COR-L47 (cell line): ENCODE measurements at regions not wholly inside any gene's neighbourhood (a gene's known extent, or its start where the extent isn't known, plus 50 kb on each side); places are given as distances from the start of the nearest gene placed in this dataset.

Source experiments
- DNase-seq: peaks from one replicate; lab custom pipeline; 2025; lab: John Stamatoyannopoulos, UW

DNA sequence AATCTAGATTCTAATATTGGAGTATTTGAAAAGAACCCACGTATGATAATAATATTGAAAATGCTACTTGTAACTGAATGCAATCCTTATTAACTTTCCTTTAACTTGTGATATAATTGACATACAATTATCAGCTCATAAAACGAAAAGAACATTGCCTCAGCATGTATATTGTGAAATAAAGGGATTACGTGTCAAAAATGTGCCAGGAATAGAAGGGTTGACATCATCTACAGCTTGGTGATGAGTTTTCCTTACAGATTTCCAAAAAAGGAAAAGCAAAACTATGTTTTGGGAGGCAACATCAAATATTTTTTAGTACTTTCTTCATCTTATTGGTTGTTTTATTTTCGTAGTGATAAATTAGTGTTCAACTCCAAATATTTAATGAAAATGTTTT, 266.0 kb upstream of the PTGER4 start:
- no peak for DNase-seq

- no peak for DNase-seq
Observed at GRCh38 chr5:40412771-40413170, 266.9 kb upstream of the PTGER4 start.

GRCh38 chr5:40410964-40411635, 268.6 kb upstream of the PTGER4 start:
- DNase-seq: no peak

GRCh38 chr5:40410231-40410861, 269.4 kb upstream of the PTGER4 start:
- no peak for DNase-seq

DNA sequence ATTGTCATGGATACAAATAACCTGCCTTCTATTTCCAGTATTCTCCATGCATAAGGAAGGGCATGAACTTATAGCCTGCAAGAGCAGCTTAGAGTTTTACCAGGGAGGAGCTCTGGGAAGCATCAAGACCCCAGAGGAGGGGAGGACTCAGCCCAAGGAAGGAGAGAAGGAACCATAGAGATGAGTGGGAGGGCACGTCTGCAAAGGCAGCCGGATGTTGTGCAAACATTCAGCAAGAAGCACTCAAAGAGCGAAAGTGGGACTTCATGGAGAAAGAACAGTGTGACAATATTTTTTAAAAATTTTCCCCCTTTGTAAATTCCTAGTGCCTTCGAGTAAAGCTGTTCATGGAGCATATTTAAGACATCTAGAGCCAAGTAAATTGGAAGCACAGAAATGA, 270.1 kb upstream of the PTGER4 start:
- no peak for DNase-seq

DNA sequence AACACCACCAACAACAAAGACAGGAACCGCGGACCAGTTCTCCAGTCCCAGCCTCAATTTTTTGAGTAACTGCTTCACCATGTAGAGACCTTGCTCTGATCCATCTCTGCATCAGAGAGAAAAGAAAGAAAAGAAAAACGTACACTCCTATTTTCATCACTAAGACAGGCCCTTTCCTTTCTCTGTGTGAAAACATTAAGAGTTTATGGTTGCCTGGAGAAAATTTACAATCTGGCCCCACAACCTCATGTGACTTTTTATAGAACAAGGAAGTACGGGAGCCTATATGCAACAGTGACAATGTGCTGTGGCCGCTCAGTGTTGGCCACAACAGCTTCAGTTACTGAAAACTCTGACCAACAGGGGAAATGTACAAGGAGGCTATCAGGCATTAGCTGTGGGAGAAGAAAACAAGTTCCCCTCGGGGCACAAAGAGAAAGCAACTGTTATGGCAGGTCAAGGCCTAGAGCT, 272.9 kb upstream of the PTGER4 start:
- no peak for DNase-seq

DNA sequence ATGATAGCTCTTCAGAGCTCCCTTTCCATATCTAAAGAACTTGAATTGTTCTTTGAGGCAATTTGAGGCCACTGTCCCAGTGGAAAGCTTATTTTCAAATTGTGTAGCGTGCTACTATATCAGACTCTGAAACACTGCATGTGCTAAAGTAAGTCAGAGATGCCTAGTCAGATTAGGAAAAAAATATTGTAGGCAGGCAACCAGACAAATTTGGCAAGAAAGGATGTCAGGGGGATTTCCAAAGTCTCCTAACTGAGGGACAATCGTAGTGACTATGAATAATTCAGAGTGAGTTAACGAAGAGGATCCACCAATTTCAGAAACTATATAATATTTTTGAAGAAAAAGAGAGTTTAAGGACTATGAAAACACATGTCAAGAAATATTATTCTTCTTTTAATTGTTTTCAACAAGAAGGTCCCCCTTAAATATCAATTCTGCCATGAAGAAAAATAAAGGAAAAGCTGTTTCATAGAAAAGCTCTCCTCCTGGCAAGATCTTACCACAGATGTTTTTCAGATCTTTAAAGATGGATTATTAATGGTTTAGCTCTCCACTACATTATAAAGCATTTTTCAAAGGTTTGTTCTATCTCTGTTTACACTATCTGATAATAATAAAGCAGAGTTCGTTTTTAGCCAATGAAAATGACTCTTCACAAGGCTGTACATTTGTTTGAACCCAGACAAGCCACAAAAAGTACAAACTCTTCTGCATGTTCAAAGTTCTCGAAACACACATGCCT, 273.5 kb upstream of the PTGER4 start:
- no peak for DNase-seq

- DNase-seq: no peak
Observed at GRCh38 chr5:40405230-40405629, 274.5 kb upstream of the PTGER4 start.

DNA sequence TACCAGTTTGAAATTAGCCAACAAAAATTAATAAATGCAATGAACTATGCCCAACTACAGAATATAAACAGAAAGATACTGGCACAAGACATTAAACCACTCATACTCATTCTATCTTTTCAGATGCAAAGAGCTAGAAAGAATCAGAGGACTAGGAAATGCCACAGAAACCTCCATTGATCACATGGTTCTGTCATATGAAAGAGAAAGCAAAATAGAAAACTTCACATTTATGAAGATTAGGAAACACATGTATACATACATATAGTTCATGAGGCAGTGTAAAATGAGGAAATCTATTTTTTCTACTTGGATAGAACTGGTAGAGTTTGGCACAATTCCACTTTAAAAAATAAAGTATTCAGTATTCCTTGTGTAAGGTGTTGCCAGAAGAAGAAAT, 275.1 kb upstream of the PTGER4 start:
- DNase-seq: no peak

GRCh38 chr5:40402007-40402364, 277.7 kb upstream of the PTGER4 start:
- DNase-seq: no peak

GRCh38 chr5:40401284-40402006, 278.3 kb upstream of the PTGER4 start:
- no peak for DNase-seq

DNA sequence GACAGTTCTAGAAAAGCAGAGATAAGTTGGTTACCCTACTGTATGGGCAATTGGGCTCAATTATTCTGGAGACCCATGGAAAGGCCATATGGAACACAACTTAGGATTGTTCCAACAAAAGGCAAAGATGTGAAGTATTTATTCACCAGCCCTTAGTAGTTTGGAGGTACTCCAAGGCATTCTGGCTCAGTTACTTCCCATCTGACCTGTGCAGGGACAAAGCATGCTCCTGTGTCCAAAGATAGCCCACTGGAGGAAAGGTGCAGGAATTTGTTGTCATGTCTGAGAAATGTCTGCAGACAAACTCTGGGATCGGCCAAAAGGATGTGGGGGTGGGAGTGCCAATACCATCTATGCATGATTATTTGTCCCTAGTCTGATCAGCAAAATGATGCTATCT, 279.5 kb upstream of the PTGER4 start:
- no peak for DNase-seq

DNA sequence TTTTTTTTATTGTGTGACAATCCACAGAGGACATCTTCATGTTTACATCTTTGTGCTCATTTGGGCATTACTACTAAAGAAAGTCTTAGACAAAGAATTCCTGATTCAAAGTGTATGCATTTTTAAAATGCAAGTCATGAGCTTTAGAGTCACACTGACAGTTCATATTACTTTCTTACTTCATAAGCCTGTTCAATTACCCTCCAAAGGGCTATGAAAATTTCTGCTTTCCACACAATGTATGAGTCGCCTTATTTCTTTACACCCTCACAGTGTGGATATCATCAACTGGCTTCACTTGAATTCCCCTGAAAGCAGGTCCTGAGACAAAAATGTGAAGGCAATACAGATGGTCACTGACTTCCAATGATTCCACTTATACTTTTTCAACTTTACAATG, 280.4 kb upstream of the PTGER4 start:
- no peak for DNase-seq

DNA sequence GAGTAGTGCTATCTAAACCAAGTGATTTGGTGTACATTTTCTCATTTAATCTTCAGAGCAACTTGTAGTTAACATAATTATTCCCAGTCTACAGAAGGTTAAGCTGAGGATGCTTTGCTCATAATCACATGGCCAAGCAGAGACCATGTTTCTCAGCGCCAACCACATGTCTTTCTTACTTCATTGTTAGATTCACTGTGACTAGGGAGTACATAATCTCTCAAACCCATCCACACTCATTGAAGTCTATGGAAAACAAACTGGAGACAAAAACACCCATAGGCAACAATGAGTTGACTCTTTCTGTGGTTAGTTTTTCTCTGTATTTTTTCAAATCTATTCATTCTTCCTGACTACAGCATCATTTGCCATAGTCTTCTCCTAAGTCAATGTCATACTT, 281.7 kb upstream of the PTGER4 start:
- DNase-seq: no peak

GRCh38 chr5:40397091-40397490, 282.6 kb upstream of the PTGER4 start:
- no peak for DNase-seq

GRCh38 chr5:40396317-40396716, 283.4 kb upstream of the PTGER4 start:
- DNase-seq: no peak

GRCh38 chr5:40395251-40395650, 284.5 kb upstream of the PTGER4 start:
- DNase-seq: no peak

DNA sequence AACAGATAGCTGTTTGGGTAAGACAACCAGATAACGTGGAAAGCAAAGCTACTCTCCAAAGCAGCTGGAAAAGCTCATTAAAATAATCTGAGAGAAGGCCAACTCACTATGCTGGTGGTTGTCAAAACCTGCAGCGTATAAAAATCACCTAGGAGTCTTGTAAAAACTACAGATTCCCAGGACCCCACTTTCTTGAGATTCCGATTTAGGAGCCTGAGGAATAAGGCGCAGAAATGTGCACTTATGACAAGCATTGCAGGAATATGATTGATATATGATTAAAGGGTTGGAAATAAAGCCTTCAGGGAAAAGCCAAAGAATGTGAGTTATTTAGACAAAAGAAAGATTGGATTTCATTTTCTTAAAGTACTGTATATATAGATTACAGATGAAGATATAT, 285.0 kb upstream of the PTGER4 start:
- DNase-seq: no peak

DNA sequence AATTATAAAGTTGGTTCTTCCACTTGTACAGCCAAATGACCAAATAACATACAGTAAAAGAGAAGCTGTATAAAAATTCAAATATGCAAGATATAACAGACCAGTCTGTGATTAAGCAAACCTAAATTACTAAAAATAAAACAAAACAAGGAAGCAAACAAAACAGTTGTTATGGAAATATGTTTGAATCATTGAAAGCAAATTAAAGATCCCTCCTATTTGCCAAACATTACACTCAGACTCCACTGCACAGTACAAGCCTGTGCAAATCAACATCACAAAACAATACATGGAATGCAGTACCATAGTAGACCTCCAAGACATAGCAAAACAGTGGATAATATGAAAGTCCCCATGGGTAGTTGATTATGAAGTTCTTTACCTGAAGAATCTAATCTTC, 288.1 kb upstream of the PTGER4 start:
- DNase-seq: no peak

- DNase-seq: no peak
Observed at GRCh38 chr5:40390281-40391149, 289.2 kb upstream of the PTGER4 start.

GRCh38 chr5:40389591-40389990, 290.1 kb upstream of the PTGER4 start:
- DNase-seq: no peak

GRCh38 chr5:40386289-40386688, 293.4 kb upstream of the PTGER4 start:
- no peak for DNase-seq
